ENCODE measurements at regions not wholly inside any gene's neighbourhood (a gene's known extent, or its start where the extent isn't known, plus 50 kb on each side); places are given as distances from the start of the nearest gene placed in this dataset.

GRCh38 chr21:28410256-28410655 is 582.4 kb downstream of the LTN1 start:
- no peak for TF ChIP-seq FOXK2 (IDR thresholded peaks at IDR 0.05)
- TF ChIP-seq SP1 (IDR thresholded peaks at IDR 0.05), result no peak
- TF ChIP-seq FOXM1 (IDR thresholded peaks at IDR 0.05; ENCODE audit: borderline replicate concordance), result no peak
- no peak for TF ChIP-seq NFRKB (IDR thresholded peaks at IDR 0.05)
- no peak for TF ChIP-seq TARDBP (IDR thresholded peaks at IDR 0.05)
- no peak for TF ChIP-seq ZNF384 (IDR thresholded peaks at IDR 0.05)
- no peak for TF ChIP-seq HDGF (IDR thresholded peaks at IDR 0.05; ENCODE audit: borderline replicate concordance)
- TF ChIP-seq PKNOX1 (IDR thresholded peaks at IDR 0.05), result no peak
- TF ChIP-seq CTBP1 (IDR thresholded peaks at IDR 0.05; ENCODE audit: borderline replicate concordance), result no peak
- TF ChIP-seq FOXA1 (IDR thresholded peaks at IDR 0.05), result no peak
- no peak for TF ChIP-seq ARNT (IDR thresholded peaks at IDR 0.05)
- no peak for TF ChIP-seq SUZ12 (IDR thresholded peaks at IDR 0.05)
- no peak for TF ChIP-seq ELF4 (IDR thresholded peaks at IDR 0.05)
- no peak for TF ChIP-seq BHLHE40 (IDR thresholded peaks at IDR 0.05; ENCODE audit: borderline replicate concordance)

Measured in HEK293T (cell line).